Brain microvascular endothelial cell (primary cell): ENCODE measurements at regions not wholly inside any gene's neighbourhood (a gene's known extent, or its start where the extent isn't known, plus 50 kb on each side); places are given as distances from the start of the nearest gene placed in this dataset.

Experiments
- DNase-seq: peaks from one replicate; pipeline ENCODE4 v3.0.0-alpha.2; 2020
- H3K27ac ChIP-seq: fragments of 250-450 bp; sonication (Bioruptor Pico); 2 replicates; pipeline ENCODE4 v1.5.1; 2020; ENCODE audit warnings: mild to moderate bottlenecking, moderate library complexity
- H3K27me3 ChIP-seq: fragments of 250-450 bp; sonication (Bioruptor Pico); replicated peaks from 2 replicates; pipeline ENCODE4 v1.5.1; 2020; ENCODE audit warnings: mild to moderate bottlenecking
- H3K36me3 ChIP-seq: fragments of 250-450 bp; sonication (Bioruptor Pico); replicated peaks from 2 replicates; pipeline ENCODE4 v1.5.1; 2020; ENCODE audit warnings: mild to moderate bottlenecking
- H3K4me3 ChIP-seq: 2 replicates; pipeline ENCODE4 v1.5.1; 2011; ENCODE audit warnings: low read depth, mild to moderate bottlenecking, control low read depth, low read length, moderate library complexity
- CTCF ChIP-seq: IDR thresholded peaks from 2 replicates; pipeline ENCODE4 v1.5.1; 2011; ENCODE audit warnings: low read depth, mild to moderate bottlenecking, moderate library complexity, low read length, control low read depth, inconsistent platforms; ENCODE audit errors: missing control alignments
- in situ Hi-C: cut with HindIII; loops from 2 replicates; pipeline ENCODE4 v1.10.0; 2017; ENCODE audit warnings: low sequenced_read_pairs, low pct_ligation_motif_present

- no peak for DNase-seq
- Histone ChIP-seq H3K36me3 (no peaks in the 10 kb centered on the region), H3K27me3 (no peaks in the 10 kb centered on the region), H3K27ac (no peak overlapping the region), H3K4me3 (no peak overlapping the region)
- in situ Hi-C loops, result no loop called here
- no peak for TF ChIP-seq CTCF
Observed at GRCh38 chr4:181698221-181698620, 545.0 kb upstream of the TENM3 start.

DNA sequence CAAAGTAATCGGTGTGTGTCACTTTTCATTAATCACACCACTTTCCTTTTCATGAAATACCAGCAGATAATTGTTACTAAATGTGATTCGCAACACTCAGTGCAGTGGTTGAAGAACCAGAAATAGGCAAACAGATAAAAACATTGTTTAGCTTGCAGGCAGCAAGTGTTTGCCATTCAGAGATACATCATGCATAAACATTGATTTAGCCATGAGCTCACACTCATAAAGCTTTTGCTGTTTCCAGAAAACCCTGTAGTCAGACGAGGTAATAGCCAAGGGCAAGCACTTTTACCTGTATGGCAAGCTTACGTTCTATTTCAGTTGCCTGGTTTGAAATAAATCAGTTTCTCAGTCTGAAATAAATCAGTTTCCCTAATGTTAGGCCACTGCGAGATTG lies 542.0 kb upstream of the TENM3 start:
- H3K27ac ChIP-seq, result no peak overlapping the region
- in situ Hi-C loops, result no loop called here

DNA sequence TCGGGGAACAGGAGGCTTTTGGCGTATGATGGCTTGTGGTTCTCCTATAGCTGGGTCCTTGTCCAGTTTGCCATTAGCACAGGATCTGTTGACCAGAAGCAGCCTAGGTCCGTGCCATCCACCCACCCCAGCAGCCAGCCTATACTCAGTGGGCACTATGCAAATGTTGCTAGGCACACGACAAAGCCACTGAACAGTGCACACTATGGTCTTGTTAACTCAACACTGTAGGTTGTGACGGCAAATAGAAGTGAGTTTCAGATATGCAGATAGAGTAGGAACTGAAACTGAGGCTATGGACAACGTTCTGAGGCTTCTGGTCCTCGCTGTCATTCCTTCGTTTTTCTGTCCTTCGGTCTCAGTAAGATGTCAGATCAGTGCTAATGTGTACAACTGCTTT lies 541.3 kb upstream of the TENM3 start:
- TF ChIP-seq CTCF, result no peak
- Histone ChIP-seq H3K4me3 (no peak overlapping the region), H3K27ac (no peak overlapping the region), H3K36me3 (no peaks in the 10 kb centered on the region), H3K27me3 (no peaks in the 10 kb centered on the region)
- no peak for DNase-seq
- in situ Hi-C loops, result no loop called here

More for the DNA sequence above, 542.0 kb upstream of the TENM3 start:
- TF ChIP-seq CTCF, result no peak
- no peak overlapping the region for H3K4me3 ChIP-seq
- H3K36me3 ChIP-seq, result no peaks in the 10 kb centered on the region
- DNase-seq, result no peak
- H3K27me3 ChIP-seq, result no peaks in the 10 kb centered on the region

GRCh38 chr4:181702864-181703495 lies 540.2 kb upstream of the TENM3 start:
- H3K27me3 ChIP-seq, result no peaks in the 10 kb centered on the region
- H3K27ac ChIP-seq, result no peak overlapping the region
- H3K36me3 ChIP-seq, result no peaks in the 10 kb centered on the region
- no peak for DNase-seq
- no peak overlapping the region for H3K4me3 ChIP-seq
- in situ Hi-C loops, result no loop called here
- no peak for TF ChIP-seq CTCF

GRCh38 chr4:181710143-181710542 lies 533.1 kb upstream of the TENM3 start:
- no peak overlapping the region for H3K27ac ChIP-seq
- H3K36me3 ChIP-seq, result no peaks in the 10 kb centered on the region
- no peak for DNase-seq
- in situ Hi-C loops, result no loop called here
- H3K4me3 ChIP-seq, result no peak overlapping the region
- TF ChIP-seq CTCF, result no peak
- no peaks in the 10 kb centered on the region for H3K27me3 ChIP-seq

- Histone ChIP-seq H3K36me3 (no peaks in the 10 kb centered on the region), H3K27me3 (no peaks in the 10 kb centered on the region), H3K27ac (no peak overlapping the region), H3K4me3 (no peak overlapping the region)
- no peak for TF ChIP-seq CTCF
- in situ Hi-C loops, result no loop called here
- no peak for DNase-seq
Observed at GRCh38 chr4:181711387-181711786, 531.8 kb upstream of the TENM3 start.
